Neural cell (in vitro differentiated cells): ENCODE measurements at regions not wholly inside any gene's neighbourhood (a gene's known extent, or its start where the extent isn't known, plus 50 kb on each side); places are given as distances from the start of the nearest gene placed in this dataset.

Experiments
- H2AFZ ChIP-seq: fragments of 200-600, 300-800 bp; sonication (generic), shearing (Covaris generic); 2 replicates; pipeline ENCODE4 v1.6.0; 2014; ENCODE audit warnings: low read depth, mild to moderate bottlenecking, antibody characterized with exemption, low read length, moderate library complexity
- H3F3A ChIP-seq: fragments of 200-600 bp; shearing (Covaris generic); 2 replicates; pipeline ENCODE4 v1.6.1; 2016; ENCODE audit warnings: mild to moderate bottlenecking, moderate library complexity, mixed read lengths, antibody characterized with exemption, low read length; ENCODE audit not compliant: insufficient read depth, poor library complexity, severe bottlenecking
- H3K27ac ChIP-seq: fragments of 200-600, 300-800 bp; sonication (generic), shearing (Covaris generic); 2 replicates; pipeline ENCODE4 v1.5.1; 2014; ENCODE audit warnings: mild to moderate bottlenecking, low read length, moderate library complexity
- H3K27me3 ChIP-seq: fragments of 300-800, 200-600 bp; sonication (generic), shearing (Covaris generic); 2 replicates; pipeline ENCODE4 v1.6.0; 2014; ENCODE audit warnings: mild to moderate bottlenecking, low read depth, low read length, moderate library complexity; ENCODE audit not compliant: insufficient read depth
- H3K36me3 ChIP-seq: fragments of 300-800, 200-600 bp; sonication (generic), shearing (Covaris generic); 2 replicates; pipeline ENCODE4 v1.5.1; 2014; ENCODE audit warnings: mild to moderate bottlenecking, antibody characterized with exemption, low read length, moderate library complexity; ENCODE audit not compliant: insufficient read depth
- H3K4me2 ChIP-seq: fragments of 300-800, 200-600 bp; sonication (generic), shearing (Covaris generic); 2 replicates; pipeline ENCODE4 v1.6.0; 2014; ENCODE audit warnings: mild to moderate bottlenecking, low read length
- H3K4me3 ChIP-seq: fragments of 300-800, 200-600 bp; sonication (generic), shearing (Covaris generic); 2 replicates; pipeline ENCODE4 v1.5.1; 2014; ENCODE audit warnings: mild to moderate bottlenecking, low read length, moderate library complexity
- H3K79me2 ChIP-seq: fragments of 200-600 bp; shearing (Covaris generic); replicated peaks from 2 replicates; pipeline ENCODE4 v1.6.0; 2014; ENCODE audit warnings: mild to moderate bottlenecking, low read length, moderate library complexity; ENCODE audit not compliant: insufficient read depth
- H3K9ac ChIP-seq: fragments of 300-800, 200-600 bp; sonication (generic), shearing (Covaris generic); 2 replicates; pipeline ENCODE4 v1.6.1; 2016; ENCODE audit warnings: mild to moderate bottlenecking, low read length, mixed read lengths
- H3K9me2 ChIP-seq: fragments of 200-600 bp; shearing (Covaris generic); 2 replicates; pipeline ENCODE4 v1.6.1; 2016; ENCODE audit warnings: mild to moderate bottlenecking, low read length, mixed read lengths; ENCODE audit not compliant: insufficient read depth
- H3K9me3 ChIP-seq: fragments of 200-600, 300-800 bp; sonication (generic), shearing (Covaris generic); 2 replicates; pipeline ENCODE4 v1.6.1; 2016; ENCODE audit warnings: mild to moderate bottlenecking, mixed run types, low read length, moderate library complexity, mixed read lengths
- H4K20me1 ChIP-seq: fragments of 200-600 bp; shearing (Covaris generic); 2 replicates; pipeline ENCODE4 v1.6.1; 2016; ENCODE audit warnings: mild to moderate bottlenecking, mixed run types; ENCODE audit not compliant: insufficient read depth
- EP300 ChIP-seq: fragments of 450-650 bp; conservative IDR thresholded peaks from 2 replicates; pipeline ENCODE4 v1.6.1; 2014; ENCODE audit warnings: antibody characterized with exemption, mild to moderate bottlenecking, moderate library complexity; ENCODE audit not compliant: poor library complexity, severe bottlenecking
- EZH2 ChIP-seq: fragments of 200-600, 300-800 bp; shearing (Covaris generic), sonication (generic); IDR thresholded peaks from 2 replicates; pipeline ENCODE4 v1.6.1; 2014; ENCODE audit warnings: antibody characterized with exemption, low read length, borderline replicate concordance, mild to moderate bottlenecking; ENCODE audit not compliant: insufficient read depth, poor library complexity, severe bottlenecking
- MXI1 ChIP-seq: fragments of 450-650 bp; conservative IDR thresholded peaks from 2 replicates; pipeline ENCODE4 v1.6.1; 2014; ENCODE audit warnings: antibody characterized with exemption, mild to moderate bottlenecking; ENCODE audit not compliant: poor library complexity, severe bottlenecking
- POLR2AphosphoS5 ChIP-seq: IDR thresholded peaks from 2 replicates; pipeline ENCODE4 v1.6.1; 2012
- RAD21 ChIP-seq: fragments of 450-650 bp; conservative IDR thresholded peaks from 2 replicates; pipeline ENCODE4 v1.6.1; 2014; ENCODE audit warnings: antibody characterized with exemption, mild to moderate bottlenecking, moderate library complexity
- SMC3 ChIP-seq: fragments of 450-650 bp; conservative IDR thresholded peaks from 2 replicates; pipeline ENCODE4 v1.6.1; 2014; ENCODE audit warnings: antibody characterized with exemption, mild to moderate bottlenecking, moderate library complexity; ENCODE audit not compliant: poor library complexity
- TAF1 ChIP-seq: IDR thresholded peaks from 2 replicates; pipeline ENCODE4 v1.6.1; 2012; ENCODE audit warnings: low read depth
- TF ChIP-seq, protein P1 (sequence below): IDR thresholded peaks from 2 replicates; pipeline ENCODE4 v1.6.1; 2012; ENCODE audit warnings: borderline replicate concordance
- TF ChIP-seq, protein P2 (sequence below): fragments of 450-650 bp; IDR thresholded peaks from 2 replicates; pipeline ENCODE4 v1.5.1; 2014; ENCODE audit warnings: antibody characterized with exemption, mild to moderate bottlenecking, moderate library complexity; ENCODE audit not compliant: poor library complexity, severe bottlenecking

DNA sequence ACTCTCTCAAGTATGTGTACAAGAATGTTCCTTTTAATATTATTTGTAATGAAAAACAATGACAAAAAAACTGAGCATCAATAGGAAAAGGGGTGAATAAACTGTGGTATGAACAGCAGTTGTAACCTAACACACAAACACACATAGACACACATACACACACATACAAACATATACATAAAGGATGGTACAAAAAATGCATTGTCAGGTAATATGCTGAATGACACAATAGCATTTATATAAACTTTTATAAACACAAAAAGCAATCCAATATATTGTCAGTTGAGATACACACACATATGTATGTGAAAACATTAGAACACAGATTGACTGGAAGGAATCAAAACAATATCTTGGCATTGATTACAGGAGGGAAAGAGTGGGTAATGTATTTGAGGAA lies 227.0 kb upstream of the ISL1 start:
- no peaks in the 10 kb centered on the region for H3K27me3 ChIP-seq
- H3K9ac ChIP-seq = no peak overlapping the region
- H4K20me1 ChIP-seq = no peaks in the 10 kb centered on the region
- H3K36me3 ChIP-seq = no peaks in the 10 kb centered on the region
- H3K4me2 ChIP-seq = no peak overlapping the region
- H3K27ac ChIP-seq = no peak overlapping the region
- no peaks in the 10 kb centered on the region for H3K9me2 ChIP-seq
- no peaks in the 10 kb centered on the region for H3F3A ChIP-seq
- no peak overlapping the region for H3K4me3 ChIP-seq
- H2AFZ ChIP-seq = no peak overlapping the region
- H3K79me2 ChIP-seq = no peaks in the 10 kb centered on the region
- TF ChIP-seq SMC3 (no peak), POLR2AphosphoS5 (no peak), EP300 (no peak), RAD21 (no peak), EZH2 (no peak), MXI1 (no peak), TAF1 (no peak)
- TF ChIP-seq, protein P1, sequence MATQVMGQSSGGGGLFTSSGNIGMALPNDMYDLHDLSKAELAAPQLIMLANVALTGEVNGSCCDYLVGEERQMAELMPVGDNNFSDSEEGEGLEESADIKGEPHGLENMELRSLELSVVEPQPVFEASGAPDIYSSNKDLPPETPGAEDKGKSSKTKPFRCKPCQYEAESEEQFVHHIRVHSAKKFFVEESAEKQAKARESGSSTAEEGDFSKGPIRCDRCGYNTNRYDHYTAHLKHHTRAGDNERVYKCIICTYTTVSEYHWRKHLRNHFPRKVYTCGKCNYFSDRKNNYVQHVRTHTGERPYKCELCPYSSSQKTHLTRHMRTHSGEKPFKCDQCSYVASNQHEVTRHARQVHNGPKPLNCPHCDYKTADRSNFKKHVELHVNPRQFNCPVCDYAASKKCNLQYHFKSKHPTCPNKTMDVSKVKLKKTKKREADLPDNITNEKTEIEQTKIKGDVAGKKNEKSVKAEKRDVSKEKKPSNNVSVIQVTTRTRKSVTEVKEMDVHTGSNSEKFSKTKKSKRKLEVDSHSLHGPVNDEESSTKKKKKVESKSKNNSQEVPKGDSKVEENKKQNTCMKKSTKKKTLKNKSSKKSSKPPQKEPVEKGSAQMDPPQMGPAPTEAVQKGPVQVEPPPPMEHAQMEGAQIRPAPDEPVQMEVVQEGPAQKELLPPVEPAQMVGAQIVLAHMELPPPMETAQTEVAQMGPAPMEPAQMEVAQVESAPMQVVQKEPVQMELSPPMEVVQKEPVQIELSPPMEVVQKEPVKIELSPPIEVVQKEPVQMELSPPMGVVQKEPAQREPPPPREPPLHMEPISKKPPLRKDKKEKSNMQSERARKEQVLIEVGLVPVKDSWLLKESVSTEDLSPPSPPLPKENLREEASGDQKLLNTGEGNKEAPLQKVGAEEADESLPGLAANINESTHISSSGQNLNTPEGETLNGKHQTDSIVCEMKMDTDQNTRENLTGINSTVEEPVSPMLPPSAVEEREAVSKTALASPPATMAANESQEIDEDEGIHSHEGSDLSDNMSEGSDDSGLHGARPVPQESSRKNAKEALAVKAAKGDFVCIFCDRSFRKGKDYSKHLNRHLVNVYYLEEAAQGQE = no peak
- TF ChIP-seq, protein P2, sequence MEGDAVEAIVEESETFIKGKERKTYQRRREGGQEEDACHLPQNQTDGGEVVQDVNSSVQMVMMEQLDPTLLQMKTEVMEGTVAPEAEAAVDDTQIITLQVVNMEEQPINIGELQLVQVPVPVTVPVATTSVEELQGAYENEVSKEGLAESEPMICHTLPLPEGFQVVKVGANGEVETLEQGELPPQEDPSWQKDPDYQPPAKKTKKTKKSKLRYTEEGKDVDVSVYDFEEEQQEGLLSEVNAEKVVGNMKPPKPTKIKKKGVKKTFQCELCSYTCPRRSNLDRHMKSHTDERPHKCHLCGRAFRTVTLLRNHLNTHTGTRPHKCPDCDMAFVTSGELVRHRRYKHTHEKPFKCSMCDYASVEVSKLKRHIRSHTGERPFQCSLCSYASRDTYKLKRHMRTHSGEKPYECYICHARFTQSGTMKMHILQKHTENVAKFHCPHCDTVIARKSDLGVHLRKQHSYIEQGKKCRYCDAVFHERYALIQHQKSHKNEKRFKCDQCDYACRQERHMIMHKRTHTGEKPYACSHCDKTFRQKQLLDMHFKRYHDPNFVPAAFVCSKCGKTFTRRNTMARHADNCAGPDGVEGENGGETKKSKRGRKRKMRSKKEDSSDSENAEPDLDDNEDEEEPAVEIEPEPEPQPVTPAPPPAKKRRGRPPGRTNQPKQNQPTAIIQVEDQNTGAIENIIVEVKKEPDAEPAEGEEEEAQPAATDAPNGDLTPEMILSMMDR = no peak
- H3K9me3 ChIP-seq = no peaks in the 10 kb centered on the region

DNA sequence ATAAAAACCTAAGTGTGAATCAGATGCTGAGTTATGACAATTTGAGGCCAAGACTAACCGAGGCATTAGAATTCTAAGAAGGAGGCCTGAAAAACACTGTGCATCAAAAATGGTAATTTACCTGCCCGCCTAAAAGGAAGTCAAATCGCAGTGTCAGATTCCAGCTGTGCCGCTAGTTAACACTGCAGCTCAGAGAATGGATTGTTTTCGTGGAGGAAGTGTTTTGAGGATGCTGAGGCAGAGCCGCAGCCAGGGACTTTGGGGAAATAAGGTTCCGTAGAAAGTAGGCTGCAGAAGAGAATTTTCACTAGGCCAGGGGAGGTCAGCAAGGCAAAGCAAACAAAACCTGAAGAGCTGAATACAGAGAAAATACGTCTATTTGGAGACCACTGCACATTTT lies 226.4 kb upstream of the ISL1 start:
- H3K36me3 ChIP-seq = no peaks in the 10 kb centered on the region
- no peaks in the 10 kb centered on the region for H3F3A ChIP-seq
- no peak overlapping the region for H3K27ac ChIP-seq
- TF ChIP-seq POLR2AphosphoS5 (no peak), TAF1 (no peak), EZH2 (no peak), SMC3 (no peak), MXI1 (no peak), EP300 (no peak), RAD21 (no peak)
- TF ChIP-seq, protein P1 = no peak
- TF ChIP-seq, protein P2 = no peak
- H3K79me2 ChIP-seq = no peaks in the 10 kb centered on the region
- H3K9ac ChIP-seq = no peak overlapping the region
- no peaks in the 10 kb centered on the region for H3K9me3 ChIP-seq
- no peak overlapping the region for H3K4me3 ChIP-seq
- H3K4me2 ChIP-seq = no peak overlapping the region
- H4K20me1 ChIP-seq = no peaks in the 10 kb centered on the region
- H3K27me3 ChIP-seq = no peaks in the 10 kb centered on the region
- H3K9me2 ChIP-seq = no peaks in the 10 kb centered on the region
- no peak overlapping the region for H2AFZ ChIP-seq
